GM12878 (cell line): ENCODE measurements at regions not wholly inside any gene's neighbourhood (a gene's known extent, or its start where the extent isn't known, plus 50 kb on each side); places are given as distances from the start of the nearest gene placed in this dataset.

Experiments used
- BMI1 ChIP-seq: fragments of 450-650 bp; IDR thresholded peaks from 2 replicates; pipeline ENCODE4 v1.6.1; 2016; ENCODE audit warnings: mild to moderate bottlenecking, moderate library complexity, borderline replicate concordance
- CTCF ChIP-seq, 3 experiments: IDR thresholded peaks in 2 of 3; conservative IDR thresholded peaks in 1 of 3; 2 replicates each; pipeline ENCODE4 v1.5.1; 2011; ENCODE audit warnings: low read depth in 3 of 3, low read length in 3 of 3, mild to moderate bottlenecking in 3 of 3, control low read depth in 2 of 3, moderate library complexity in 2 of 3, inconsistent platforms in 1 of 3, mixed read lengths in 1 of 3; ENCODE audit not compliant: control insufficient read depth in 2 of 3, insufficient read depth in 1 of 3; ENCODE audit errors: extremely low read depth in 1 of 3
- FOXM1 ChIP-seq: IDR thresholded peaks from 2 replicates; pipeline ENCODE4 v1.6.1; 2012; ENCODE audit warnings: low read depth, mild to moderate bottlenecking, inconsistent platforms, low read length, moderate library complexity
- KDM1A ChIP-seq: fragments of 200-600 bp; sonication (generic); IDR thresholded peaks from 2 replicates; pipeline ENCODE4 v1.6.1; 2016; ENCODE audit warnings: borderline replicate concordance
- LARP7 ChIP-seq: fragments of 450-650 bp; IDR thresholded peaks from 2 replicates; pipeline ENCODE4 v1.6.1; 2017; ENCODE audit warnings: mild to moderate bottlenecking
- NBN ChIP-seq: fragments of 450-650 bp; IDR thresholded peaks from 2 replicates; pipeline ENCODE4 v1.6.1; 2016
- POLR2AphosphoS5 ChIP-seq: IDR thresholded peaks from 2 replicates; pipeline ENCODE4 v1.6.1; 2011; ENCODE audit warnings: mild to moderate bottlenecking, low read length, inconsistent platforms

- TF ChIP-seq POLR2AphosphoS5 = no peak
- no peak for TF ChIP-seq CTCF (IDR thresholded peaks at IDR 0.05 in 2 of 3, conservative IDR thresholded peaks at IDR 0.05 in 1 of 3; ENCODE audit: control insufficient read depth in 2 of 3, extremely low read depth in 1 of 3, insufficient read depth in 1 of 3, low read depth in 3 of 3, low read length in 3 of 3)
- no peak for TF ChIP-seq NBN
- TF ChIP-seq FOXM1 = no peak
- no peak for TF ChIP-seq BMI1
- no peak for TF ChIP-seq KDM1A
- TF ChIP-seq LARP7 = no peak
These were observed 1391.1 kb downstream of the FAM133A start for GRCh38 chrX:95065151-95065550.
